Activated T-cell treated with anti-CD3 and anti-CD28 coated beads, Interleukin-2, amount 50 U/mL, for 4 hours (primary cell): ENCODE measurements at regions not wholly inside any gene's neighbourhood (a gene's known extent, or its start where the extent isn't known, plus 50 kb on each side); places are given as distances from the start of the nearest gene placed in this dataset.

Experiments
- ATAC-seq, 2 donors: fragments of 200-7000 bp; cut with Tn5 transposase; one replicate each; pipeline ENCODE4 v1.10.0; 2021
- DNase-seq: peaks from one replicate; pipeline ENCODE4 v3.0.0-alpha.2; 2020
- H3K27me3 Mint-ChIP-seq: one replicate; pipeline ENCODE4 v1.8.0; 2021; ENCODE audit warnings: low read depth, mixed read lengths
- H3K36me3 Mint-ChIP-seq: one replicate; pipeline ENCODE4 v1.8.0; 2022; ENCODE audit warnings: mixed read lengths; ENCODE audit not compliant: insufficient read depth
- H3K4me1 Mint-ChIP-seq: one replicate; pipeline ENCODE4 v1.8.0; 2021; ENCODE audit warnings: low read depth, mixed read lengths
- H3K4me3 Mint-ChIP-seq: one replicate; pipeline ENCODE4 v1.8.0; 2021; ENCODE audit warnings: mild to moderate bottlenecking, moderate library complexity, mixed read lengths
- H3K9me3 Mint-ChIP-seq: one replicate; pipeline ENCODE4 v1.8.0; 2021; ENCODE audit warnings: mixed read lengths

DNA sequence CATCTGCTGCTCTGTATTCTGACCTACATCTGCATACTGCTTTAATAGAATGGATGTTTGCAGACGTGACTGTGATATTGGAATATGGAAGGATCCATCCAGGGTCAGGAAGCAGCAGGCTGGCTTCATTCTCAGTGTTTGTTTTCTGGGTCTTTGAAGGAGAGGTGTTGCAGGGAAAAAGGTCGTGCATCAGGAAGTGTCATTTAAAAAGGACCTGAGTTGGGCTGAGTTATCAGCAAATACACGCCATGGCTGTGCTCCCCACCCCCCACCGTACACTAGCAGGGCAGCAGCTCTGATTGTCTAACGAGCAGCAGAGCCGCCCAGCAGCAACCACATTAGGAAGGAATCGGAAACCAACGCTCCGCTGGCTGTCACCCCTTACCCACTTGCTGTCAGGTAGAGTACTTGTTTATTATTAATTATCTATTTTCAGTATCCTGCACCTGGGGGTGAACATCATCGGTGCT, 63.1 kb upstream of the STEAP1B start:
- Mint-ChIP-seq H3K9me3 (no peaks in the 10 kb centered on the region), H3K4me1 (peaks cover 49% of the 10 kb centered on the region), H3K36me3 (no peaks in the 10 kb centered on the region), H3K27me3 (peaks cover 17% of the 10 kb centered on the region), H3K4me3 (peak overlapping the region; percentile 57)
- ATAC-seq (no peak), DNase-seq (no peak)

DNA sequence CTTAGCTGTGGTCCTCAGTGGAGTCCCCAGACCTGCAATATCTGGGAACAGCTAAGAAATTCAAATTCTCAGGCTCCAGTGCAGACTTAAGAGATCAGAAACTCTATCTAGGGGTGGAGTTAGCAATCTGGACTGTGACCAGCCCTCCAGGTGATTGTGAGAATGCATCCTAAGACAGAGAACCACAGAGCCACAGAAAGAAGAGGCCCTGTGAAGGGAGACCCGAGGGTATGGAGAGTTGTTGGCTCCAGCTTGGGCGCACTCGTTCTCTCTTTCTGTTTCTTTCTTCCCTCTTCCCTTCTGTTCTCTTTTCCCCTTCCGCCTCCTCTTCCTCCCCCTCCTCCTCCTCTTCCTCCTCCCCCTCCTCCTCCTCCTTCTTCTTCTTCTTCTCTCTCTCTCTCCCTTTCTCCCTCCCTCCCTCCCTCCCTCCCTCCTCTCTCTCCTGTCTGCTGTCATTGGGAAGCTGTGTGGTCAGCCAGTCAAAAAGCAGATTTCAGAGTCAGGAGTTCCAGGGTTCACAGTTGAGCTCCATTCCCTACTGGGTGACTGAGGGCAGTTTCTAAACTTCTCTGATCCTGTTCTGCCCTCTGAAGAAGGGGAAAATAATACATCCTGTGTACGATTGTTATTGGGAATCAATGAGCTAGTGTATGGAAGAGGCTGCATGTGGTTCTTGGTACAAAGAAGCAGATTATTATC, 62.1 kb upstream of the STEAP1B start:
- H3K4me1 Mint-ChIP-seq = peaks cover 49% of the 10 kb centered on the region
- no peak for DNase-seq

DNA sequence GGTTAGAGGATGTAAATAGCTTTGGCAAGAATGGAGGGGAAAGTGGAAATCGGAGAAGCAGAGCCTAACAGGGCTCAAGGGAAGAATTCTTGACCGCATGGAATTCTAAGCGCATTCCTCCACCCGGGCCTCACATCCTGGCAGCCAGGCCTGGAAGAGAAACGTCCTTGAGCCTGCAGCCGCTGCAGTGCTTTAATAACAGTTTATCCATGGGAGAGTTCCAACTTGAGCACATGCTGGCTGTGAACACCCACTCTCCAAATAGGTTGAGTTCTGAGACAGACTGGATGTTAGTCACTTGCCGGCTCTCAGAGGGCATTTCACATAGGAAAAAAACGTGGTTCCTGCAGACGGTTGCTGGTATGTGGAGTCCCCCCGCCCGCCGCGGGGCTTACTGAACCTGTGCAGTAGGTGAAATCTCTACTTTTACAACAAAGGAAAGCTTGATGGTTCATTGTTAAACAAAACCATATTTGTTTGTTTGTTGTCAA, 61.4 kb upstream of the STEAP1B start:
- DNase-seq (no peak), ATAC-seq (no peak)
- no peaks in the 10 kb centered on the region for H3K36me3 Mint-ChIP-seq
- H3K4me1 Mint-ChIP-seq = peaks cover 49% of the 10 kb centered on the region
- H3K4me3 Mint-ChIP-seq = no peak overlapping the region
- no peaks in the 10 kb centered on the region for H3K9me3 Mint-ChIP-seq
- H3K27me3 Mint-ChIP-seq = peaks cover 13% of the 10 kb centered on the region

More for the DNA sequence above, 62.1 kb upstream of the STEAP1B start:
- Mint-ChIP-seq H3K9me3 (no peaks in the 10 kb centered on the region), H3K36me3 (no peaks in the 10 kb centered on the region), H3K4me3 (no peak overlapping the region), H3K27me3 (peaks cover 13% of the 10 kb centered on the region)
- ATAC-seq = no peak

DNA sequence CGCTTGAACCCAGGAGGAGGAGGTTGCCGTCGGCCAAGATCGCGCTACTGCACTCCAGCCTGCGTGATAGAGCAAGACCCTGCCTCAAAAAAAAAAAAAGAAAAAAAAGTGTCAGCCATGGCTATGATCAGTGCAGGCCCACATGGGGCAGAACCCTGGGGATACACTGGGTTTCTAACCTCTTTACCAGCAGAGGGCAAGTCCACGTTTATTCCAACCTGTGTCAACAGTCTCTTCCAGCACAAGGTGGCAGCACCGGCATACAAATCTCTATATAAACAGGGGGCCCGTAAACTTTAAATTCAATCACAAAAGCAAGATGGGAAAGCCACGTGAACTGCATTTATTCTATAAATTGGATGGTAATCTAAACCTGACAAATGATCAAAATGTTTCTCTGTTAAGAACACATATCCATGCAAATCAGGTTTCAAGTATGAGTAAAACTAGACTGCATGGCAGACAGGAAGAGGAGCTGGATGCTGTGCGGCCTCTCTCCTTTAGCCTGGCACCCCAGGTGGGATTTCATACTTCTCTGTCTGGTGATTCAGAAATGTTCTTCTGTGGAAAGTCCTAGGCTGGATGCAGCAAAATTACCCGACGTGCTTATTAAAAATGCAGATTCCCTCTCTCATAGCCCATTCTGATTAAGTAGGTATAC, 60.0 kb upstream of the STEAP1B start:
- H3K4me3 Mint-ChIP-seq = no peak overlapping the region

DNA sequence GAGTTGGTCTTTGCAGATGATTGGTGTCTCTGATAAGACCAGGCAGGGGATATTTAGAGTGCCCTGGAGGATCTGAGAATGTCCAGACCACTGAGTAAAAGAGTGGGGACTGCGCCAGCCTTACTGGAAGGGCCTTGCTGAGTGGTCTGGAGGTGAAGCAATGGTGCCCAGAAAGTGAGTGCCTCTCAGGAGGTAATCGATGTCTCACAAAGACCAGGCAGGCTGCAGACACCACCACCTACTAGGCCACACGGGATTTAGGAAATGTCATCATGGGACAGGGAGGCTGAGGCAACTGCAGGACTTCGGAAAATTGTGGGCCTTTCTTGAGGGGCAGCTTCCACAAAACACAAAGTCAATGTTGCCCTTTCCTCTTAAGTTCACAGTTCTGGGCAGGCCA, 57.2 kb upstream of the STEAP1B start:
- no peaks in the 10 kb centered on the region for H3K9me3 Mint-ChIP-seq
- ATAC-seq = no peak
- H3K27me3 Mint-ChIP-seq = peaks cover 11% of the 10 kb centered on the region
- H3K36me3 Mint-ChIP-seq = no peaks in the 10 kb centered on the region
- H3K4me1 Mint-ChIP-seq = peaks cover 8% of the 10 kb centered on the region
- H3K4me3 Mint-ChIP-seq = no peak overlapping the region
- DNase-seq = no peak

More for the DNA sequence above, 60.0 kb upstream of the STEAP1B start:
- DNase-seq (peak; percentile 43), ATAC-seq (peak; percentile 77)
- Mint-ChIP-seq H3K4me1 (peaks cover 36% of the 10 kb centered on the region), H3K9me3 (no peaks in the 10 kb centered on the region), H3K27me3 (peaks cover 7% of the 10 kb centered on the region), H3K36me3 (no peaks in the 10 kb centered on the region)

DNA sequence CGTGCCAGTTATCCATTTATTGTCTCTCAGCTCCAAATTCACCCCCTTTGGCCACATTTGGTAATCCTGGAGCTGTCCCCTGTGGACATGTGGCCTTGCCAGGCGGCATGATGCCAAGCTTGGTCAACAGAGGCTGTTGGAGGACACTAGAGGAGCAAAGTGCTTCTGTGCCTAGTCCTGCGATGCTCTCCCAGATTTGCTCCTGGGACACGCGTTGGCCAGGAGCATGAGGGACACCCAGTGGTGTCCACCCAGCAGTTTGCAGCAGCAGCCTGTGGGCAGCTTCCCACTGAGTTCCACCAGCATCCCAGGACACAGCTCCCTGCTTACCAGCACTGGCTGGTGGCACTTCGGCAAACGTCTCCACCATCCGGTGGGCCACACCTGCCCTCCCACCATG, 55.5 kb upstream of the STEAP1B start:
- DNase-seq = no peak
- no peak for ATAC-seq
- Mint-ChIP-seq H3K36me3 (no peaks in the 10 kb centered on the region), H3K4me1 (peaks cover 2% of the 10 kb centered on the region), H3K4me3 (no peak overlapping the region), H3K9me3 (no peaks in the 10 kb centered on the region), H3K27me3 (peaks cover 20% of the 10 kb centered on the region)

DNA sequence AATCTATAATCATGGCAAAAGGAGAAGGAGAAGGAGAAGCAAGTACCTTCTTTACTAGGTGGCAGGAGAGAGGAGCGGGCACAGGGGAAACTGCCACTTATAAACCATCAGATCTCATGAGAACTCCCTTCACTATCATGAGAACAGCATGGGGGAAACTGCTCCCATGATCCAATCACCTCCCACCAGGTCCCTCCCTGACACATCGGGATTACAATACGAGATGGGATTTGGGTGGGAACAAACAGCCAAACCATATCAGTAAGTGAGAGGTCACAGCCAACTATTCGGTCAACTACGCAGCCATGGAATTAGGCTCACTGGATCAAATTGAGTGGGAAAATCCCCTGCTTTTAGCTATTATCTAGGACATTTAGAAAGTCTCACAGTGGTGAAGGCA, 54.2 kb upstream of the STEAP1B start:
- no peaks in the 10 kb centered on the region for H3K36me3 Mint-ChIP-seq
- H3K27me3 Mint-ChIP-seq = peaks cover 32% of the 10 kb centered on the region
- no peaks in the 10 kb centered on the region for H3K9me3 Mint-ChIP-seq
- DNase-seq (no peak), ATAC-seq (no peak)
- H3K4me3 Mint-ChIP-seq = no peak overlapping the region
- H3K4me1 Mint-ChIP-seq = peaks cover 10% of the 10 kb centered on the region

DNA sequence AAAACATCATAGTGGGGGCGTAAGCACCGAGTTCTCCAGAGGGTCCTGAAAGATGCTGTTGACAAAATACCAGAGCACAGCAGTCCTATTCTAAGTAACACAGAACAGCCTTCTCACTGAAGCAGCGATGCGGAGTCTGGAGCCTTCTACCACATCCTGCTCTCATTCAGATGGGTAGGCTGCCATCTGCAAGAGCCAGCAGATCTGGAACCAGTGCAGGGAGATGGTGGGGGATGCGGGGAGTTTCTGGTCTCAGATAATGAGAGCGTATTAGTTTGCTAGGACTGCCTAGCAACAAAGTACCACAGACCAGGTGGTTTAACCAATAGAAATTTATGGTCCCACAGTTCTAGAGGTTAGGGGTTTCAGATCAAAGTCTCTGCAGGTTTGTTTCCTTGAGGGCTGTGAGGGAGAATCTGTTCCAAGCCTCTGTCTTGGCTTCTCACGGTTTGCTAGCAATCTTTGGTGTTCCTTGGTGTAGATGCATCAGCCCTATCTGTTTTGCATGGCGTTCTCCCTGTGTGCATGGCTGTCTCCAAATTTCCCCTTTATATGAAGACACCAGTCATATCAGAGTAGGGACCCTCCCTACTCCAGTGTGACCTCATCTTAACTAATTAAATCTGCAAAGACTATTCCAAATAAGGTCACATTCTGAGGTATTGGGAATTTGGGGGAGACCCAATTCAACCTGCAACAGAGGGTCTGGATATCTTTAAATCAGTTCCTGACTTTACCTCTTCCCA, 52.0 kb upstream of the STEAP1B start:
- DNase-seq (no peak), ATAC-seq (peak in 1 of 2 donors; percentile 31)
- H3K36me3 Mint-ChIP-seq = no peaks in the 10 kb centered on the region
- no peak overlapping the region for H3K4me3 Mint-ChIP-seq
- H3K9me3 Mint-ChIP-seq = no peaks in the 10 kb centered on the region
- H3K27me3 Mint-ChIP-seq = peaks cover 40% of the 10 kb centered on the region
- H3K4me1 Mint-ChIP-seq = peaks cover 11% of the 10 kb centered on the region

DNA sequence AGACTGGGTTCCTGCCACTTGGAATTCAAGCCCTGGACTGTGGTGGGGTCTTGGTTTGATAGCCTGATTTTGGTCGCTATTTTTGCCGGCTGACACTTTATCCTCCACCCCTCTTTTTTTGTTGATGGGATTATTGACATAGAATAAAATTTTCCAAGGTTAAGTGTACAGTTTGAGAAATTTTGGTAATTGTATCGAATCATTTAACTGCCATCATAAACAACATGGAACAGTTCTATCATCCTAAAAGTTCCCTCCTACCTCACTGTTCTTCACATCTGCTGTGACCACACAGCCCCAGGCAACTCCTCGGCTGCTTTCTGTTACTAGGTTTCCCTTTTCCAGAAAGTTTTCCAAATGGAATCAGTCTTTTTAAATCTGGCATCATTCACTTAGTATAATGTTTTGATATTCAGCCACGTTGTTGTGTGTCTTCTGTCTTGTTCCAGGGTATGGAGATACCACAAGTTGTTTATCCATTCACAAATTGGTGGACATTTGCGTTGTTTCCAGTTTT, 50.6 kb upstream of the STEAP1B start:
- DNase-seq = no peak
- ATAC-seq = no peak
- H3K4me3 Mint-ChIP-seq = no peak overlapping the region
- H3K27me3 Mint-ChIP-seq = peaks cover 44% of the 10 kb centered on the region
- no peaks in the 10 kb centered on the region for H3K36me3 Mint-ChIP-seq
- H3K9me3 Mint-ChIP-seq = no peaks in the 10 kb centered on the region
- H3K4me1 Mint-ChIP-seq = peaks cover 11% of the 10 kb centered on the region

DNA sequence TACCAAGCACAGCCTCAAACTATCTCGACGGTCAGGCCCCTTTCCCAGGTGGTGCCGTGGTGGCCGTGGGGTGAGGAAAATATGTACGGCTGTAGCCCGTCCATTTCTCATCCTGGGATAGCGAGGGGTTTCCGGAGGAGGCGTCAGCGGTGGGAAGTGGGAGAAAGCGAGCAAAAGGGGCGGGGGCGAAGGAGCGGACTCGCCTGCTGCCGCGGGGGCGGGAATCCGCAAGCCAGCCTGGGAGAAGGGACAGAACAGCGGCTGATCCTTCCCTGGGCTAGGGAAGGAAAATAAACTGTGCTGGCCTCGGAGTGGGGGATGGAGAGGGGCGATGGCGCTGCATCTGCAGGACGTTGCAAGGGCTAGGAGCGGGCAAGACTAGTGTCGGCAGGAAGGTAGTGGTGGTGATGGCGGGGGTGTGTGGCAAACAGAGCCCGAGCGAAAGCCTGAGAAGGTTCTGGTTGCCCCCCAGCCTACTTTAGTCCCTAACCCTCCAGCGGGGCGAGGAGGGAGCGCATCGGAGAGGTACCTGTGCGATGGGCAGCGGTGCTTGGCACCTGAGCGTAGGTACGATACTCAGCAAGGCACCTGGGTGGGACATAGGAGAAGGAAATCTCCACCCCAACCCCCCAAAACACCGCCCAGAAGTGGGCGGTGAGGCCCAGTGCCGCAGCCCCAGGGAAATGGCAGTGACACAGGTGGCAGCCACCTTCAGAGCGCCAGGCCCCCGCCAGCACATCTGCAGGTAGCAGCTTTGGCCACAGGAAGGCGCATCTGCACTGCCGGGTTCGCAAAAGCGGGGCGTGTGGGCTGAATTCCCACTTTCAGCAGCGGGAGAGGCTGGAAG, 49.9 kb upstream of the STEAP1B start:
- Mint-ChIP-seq H3K36me3 (no peaks in the 10 kb centered on the region), H3K4me1 (peaks cover 11% of the 10 kb centered on the region), H3K4me3 (peak overlapping the region; percentile 63), H3K27me3 (peaks cover 43% of the 10 kb centered on the region), H3K9me3 (no peaks in the 10 kb centered on the region)
- ATAC-seq (peak; percentile 52 to 61), DNase-seq (no peak)
